ENCODE measurements at regions not wholly inside any gene's neighbourhood (a gene's known extent, or its start where the extent isn't known, plus 50 kb on each side); places are given as distances from the start of the nearest gene placed in this dataset.

- DNase-seq, result no peak
Observed at GRCh38 chr10:10130686-10131085, 887.0 kb upstream of the CELF2 start.

GRCh38 chr10:10132009-10132408, 885.7 kb upstream of the CELF2 start:
- DNase-seq, result no peak

- no peak for DNase-seq
Observed at GRCh38 chr10:10133281-10133680, 884.4 kb upstream of the CELF2 start.

GRCh38 chr10:10138685-10139084, 879.0 kb upstream of the CELF2 start:
- no peak for DNase-seq

- DNase-seq, result no peak
Observed at GRCh38 chr10:10141782-10142382, 875.8 kb upstream of the CELF2 start.

GRCh38 chr10:10146604-10147003, 871.1 kb upstream of the CELF2 start:
- no peak for DNase-seq

GRCh38 chr10:10149899-10150298, 867.8 kb upstream of the CELF2 start:
- DNase-seq, result no peak

- DNase-seq, result no peak
Observed at GRCh38 chr10:10156917-10157600, 860.6 kb upstream of the CELF2 start.

- DNase-seq, result no peak
Observed at GRCh38 chr10:10160821-10161312, 856.8 kb upstream of the CELF2 start.

GRCh38 chr10:10164848-10165247, 852.8 kb upstream of the CELF2 start:
- DNase-seq, result no peak

GRCh38 chr10:10165415-10165814, 852.3 kb upstream of the CELF2 start:
- no peak for DNase-seq

- DNase-seq, result no peak
Observed at GRCh38 chr10:10178476-10178875, 839.2 kb upstream of the CELF2 start.

GRCh38 chr10:10193848-10194247, 823.8 kb upstream of the CELF2 start:
- no peak for DNase-seq

- no peak for DNase-seq
Observed at GRCh38 chr10:10196701-10197100, 821.0 kb upstream of the CELF2 start.

GRCh38 chr10:10197423-10197822, 820.2 kb upstream of the CELF2 start:
- DNase-seq, result no peak

GRCh38 chr10:10198363-10198762, 819.3 kb upstream of the CELF2 start:
- DNase-seq, result no peak

GRCh38 chr10:10204415-10204814, 813.3 kb upstream of the CELF2 start:
- no peak for DNase-seq

- no peak for DNase-seq
Observed at GRCh38 chr10:10205906-10206305, 811.8 kb upstream of the CELF2 start.

- DNase-seq, result no peak
Observed at GRCh38 chr10:10207538-10207937, 810.1 kb upstream of the CELF2 start.

GRCh38 chr10:10208196-10208595, 809.5 kb upstream of the CELF2 start:
- no peak for DNase-seq

- no peak for DNase-seq
Observed at GRCh38 chr10:10209167-10209566, 808.5 kb upstream of the CELF2 start.

- no peak for DNase-seq
Observed at GRCh38 chr10:10211409-10211808, 806.3 kb upstream of the CELF2 start.

- no peak for DNase-seq
Observed at GRCh38 chr10:10213237-10213636, 804.4 kb upstream of the CELF2 start.

GRCh38 chr10:10222304-10222841, 795.3 kb upstream of the CELF2 start:
- no peak for DNase-seq

All from T-helper 9 cell (primary cell).